ENCODE measurements at regions not wholly inside any gene's neighbourhood (a gene's known extent, or its start where the extent isn't known, plus 50 kb on each side); places are given as distances from the start of the nearest gene placed in this dataset.

DNA sequence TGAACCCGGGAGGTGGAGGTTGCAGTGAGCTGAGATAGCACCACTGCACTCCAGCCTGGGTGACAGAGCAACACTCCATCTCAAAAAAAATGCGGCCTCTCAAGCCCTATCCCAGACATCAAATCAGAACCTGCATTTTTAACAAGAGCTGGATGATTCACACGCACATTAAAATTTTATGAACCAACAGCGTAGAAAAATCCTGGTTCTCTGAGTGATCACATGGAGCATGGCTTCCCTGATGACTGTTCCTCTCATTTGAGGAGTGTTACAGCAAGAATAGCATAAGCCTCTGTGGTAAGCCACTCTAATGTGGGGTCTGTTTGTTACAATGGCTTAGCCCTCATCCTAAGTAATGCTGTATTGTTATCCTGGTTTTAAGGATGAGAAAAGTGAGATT, 163.6 kb downstream of the BRMS1L start:
- FAIRE-seq: no peak
- DNase-seq (ENCODE audit: low spot score): no peak

DNA sequence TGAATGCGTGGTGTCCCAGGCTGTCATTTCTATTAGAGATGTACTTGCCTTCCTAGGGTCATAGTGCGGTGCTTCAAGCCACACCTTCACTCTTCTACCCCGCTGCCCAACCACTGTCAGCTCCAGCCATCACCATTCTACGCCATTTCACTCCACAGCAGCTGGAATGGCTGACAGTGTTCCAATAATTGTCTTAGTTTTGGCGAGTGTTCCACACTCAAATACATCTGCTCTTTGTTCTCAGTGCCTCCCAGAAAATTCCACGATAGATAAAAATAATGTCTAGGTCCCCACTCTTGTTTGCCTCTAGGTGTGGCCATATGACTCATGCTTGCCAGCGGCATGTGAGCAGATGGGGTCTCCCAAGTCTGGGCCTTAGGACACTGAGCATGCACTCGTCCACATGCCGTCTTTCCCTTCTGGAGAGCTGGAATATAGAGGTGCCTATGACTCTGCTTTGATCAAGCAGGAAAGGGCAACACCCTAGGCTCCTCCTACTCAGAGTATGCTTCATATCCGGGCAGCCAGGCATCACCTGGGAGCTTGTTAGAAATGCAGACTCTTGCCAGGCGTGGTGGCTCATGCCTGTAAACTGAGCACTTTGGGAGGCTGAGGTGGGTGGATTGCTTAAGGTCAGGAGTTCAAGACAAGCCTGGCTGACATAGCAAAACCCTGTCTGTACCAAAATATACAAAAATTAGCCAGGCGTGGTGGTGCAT, 163.0 kb downstream of the BRMS1L start:
- DNase-seq (ENCODE audit: low spot score) (no peak), FAIRE-seq (no peak)

DNA sequence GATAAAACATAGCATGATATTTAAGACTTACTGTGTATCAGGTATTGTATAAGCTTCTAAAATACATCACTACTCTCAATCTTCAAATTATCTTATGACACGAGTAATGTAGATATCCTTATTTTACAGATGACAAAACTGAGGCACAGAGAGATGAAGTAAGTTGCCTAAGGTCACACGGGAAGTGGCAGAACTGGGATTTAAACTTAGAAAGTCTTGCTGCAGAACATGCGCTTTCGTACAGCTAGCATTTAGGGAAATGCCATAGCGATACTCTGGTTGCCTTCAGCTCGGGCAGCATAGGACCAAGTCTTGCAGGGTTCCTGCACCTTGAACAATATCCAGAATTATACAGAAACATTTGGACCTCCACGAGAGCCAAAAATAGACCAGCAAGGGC, 162.4 kb downstream of the BRMS1L start:
- FAIRE-seq (no peak), DNase-seq (ENCODE audit: low spot score) (no peak)

DNA sequence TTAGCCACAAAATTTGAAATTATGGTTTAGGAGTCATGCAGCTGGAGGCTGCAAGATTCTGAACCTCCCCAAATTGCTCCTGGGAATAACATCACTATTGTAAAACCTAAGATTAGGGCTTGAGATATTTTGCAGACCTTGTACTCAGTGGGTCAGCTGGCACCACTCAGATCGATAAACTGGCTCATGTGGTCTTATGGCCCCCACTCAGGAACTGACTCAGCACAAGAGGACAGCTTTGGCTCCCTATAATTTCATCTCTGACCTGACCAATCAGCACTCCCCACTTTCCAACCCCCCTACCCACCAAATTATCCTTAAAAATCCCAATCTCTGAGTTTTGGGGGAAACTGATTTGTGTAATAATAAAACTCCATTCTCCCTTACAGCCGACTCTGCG, 161.6 kb downstream of the BRMS1L start:
- no peak for FAIRE-seq

GRCh38 chr14:35986219-35986573, 160.1 kb downstream of the BRMS1L start:
- DNase-seq (ENCODE audit: low spot score): no peak
- no peak for FAIRE-seq

More for the DNA sequence above, 161.6 kb downstream of the BRMS1L start:
- DNase-seq (ENCODE audit: low spot score): no peak

- DNase-seq (ENCODE audit: low spot score): no peak
- no peak for FAIRE-seq
Measured at GRCh38 chr14:35985474-35986218, 159.5 kb downstream of the BRMS1L start.

GRCh38 chr14:35979531-35979930, 153.4 kb downstream of the BRMS1L start:
- FAIRE-seq (no peak), DNase-seq (ENCODE audit: low spot score) (no peak)

- no peak for FAIRE-seq
Measured at GRCh38 chr14:35978561-35978960, 152.4 kb downstream of the BRMS1L start.

GRCh38 chr14:35975814-35976213, 149.7 kb downstream of the BRMS1L start:
- FAIRE-seq (no peak), DNase-seq (ENCODE audit: low spot score) (no peak)

More at GRCh38 chr14:35978561-35978960, 152.4 kb downstream of the BRMS1L start:
- no peak for DNase-seq (ENCODE audit: low spot score)

GRCh38 chr14:35973770-35974169, 147.6 kb downstream of the BRMS1L start:
- DNase-seq (ENCODE audit: low spot score) (no peak), FAIRE-seq (no peak)

- FAIRE-seq (no peak), DNase-seq (ENCODE audit: low spot score) (no peak)
Measured at GRCh38 chr14:35971965-35972630, 146.0 kb downstream of the BRMS1L start.

DNA sequence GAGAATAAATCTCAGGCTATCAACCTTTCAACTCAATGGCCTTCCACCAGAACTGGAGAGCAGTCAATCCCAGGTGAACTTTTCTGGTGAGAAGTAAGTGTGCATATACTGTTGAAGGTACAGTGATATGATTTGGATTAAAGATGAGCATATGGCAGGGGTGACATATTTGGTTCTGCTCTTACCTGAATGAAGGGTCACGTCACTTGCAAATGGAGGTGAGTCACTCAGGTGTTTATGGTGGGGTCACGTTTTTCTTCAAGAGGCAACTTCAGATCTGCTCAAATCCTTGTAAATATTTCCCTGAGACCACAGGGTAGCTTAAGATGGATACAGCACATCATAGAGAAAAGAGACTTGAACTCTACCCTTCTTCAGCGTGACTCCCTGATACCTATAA, 143.2 kb downstream of the BRMS1L start:
- DNase-seq (ENCODE audit: low spot score): no peak
- no peak for FAIRE-seq

- FAIRE-seq (no peak), DNase-seq (ENCODE audit: low spot score) (no peak)
Measured at GRCh38 chr14:35965400-35965799, 139.3 kb downstream of the BRMS1L start.

GRCh38 chr14:35964697-35965286, 138.7 kb downstream of the BRMS1L start:
- DNase-seq (ENCODE audit: low spot score) (no peak), FAIRE-seq (no peak)

DNA sequence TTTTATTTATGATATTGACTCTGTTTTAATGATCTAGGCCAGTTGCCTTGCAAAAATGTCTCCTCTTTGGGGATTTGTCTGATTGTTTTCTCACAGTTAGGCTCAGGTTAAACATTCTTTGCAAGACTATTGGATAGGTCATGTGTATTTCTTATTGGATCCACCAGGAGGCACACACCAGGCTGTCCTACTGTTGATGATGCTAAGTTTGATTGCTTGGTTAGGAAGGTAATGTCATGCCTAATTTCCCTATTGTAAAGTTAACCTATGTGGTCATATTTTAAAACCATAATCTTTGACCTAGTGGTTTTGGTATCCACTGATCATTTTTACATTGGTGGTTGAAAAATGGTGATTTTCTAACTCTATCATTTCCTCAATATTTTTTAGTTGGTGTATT, 137.1 kb downstream of the BRMS1L start:
- no peak for DNase-seq (ENCODE audit: low spot score)
- no peak for FAIRE-seq

GRCh38 chr14:35961697-35962274, 135.6 kb downstream of the BRMS1L start:
- DNase-seq (ENCODE audit: low spot score): no peak

GRCh38 chr14:35959835-35960234, 133.7 kb downstream of the BRMS1L start:
- FAIRE-seq (no peak), DNase-seq (ENCODE audit: low spot score) (no peak)

More at GRCh38 chr14:35961697-35962274, 135.6 kb downstream of the BRMS1L start:
- no peak for FAIRE-seq

DNA sequence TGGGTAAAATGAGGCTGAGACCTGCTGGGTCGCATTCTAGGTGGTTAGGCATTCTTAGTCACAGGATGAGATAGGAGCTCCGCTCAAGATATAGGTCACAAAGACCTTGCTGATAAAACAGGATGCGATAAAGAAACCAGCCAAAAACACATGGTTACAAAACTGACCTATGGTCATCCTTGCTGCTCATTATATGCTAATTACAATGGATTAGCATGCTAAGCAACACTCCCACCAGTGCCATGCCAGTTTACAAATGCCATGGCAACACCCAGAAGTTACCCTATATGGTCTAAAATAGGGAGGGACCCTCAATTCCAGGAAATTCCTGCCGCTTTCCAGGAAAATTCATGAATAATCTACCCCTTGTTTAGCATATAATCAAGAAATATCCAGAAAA, 132.4 kb downstream of the BRMS1L start:
- no peak for DNase-seq (ENCODE audit: low spot score)
- FAIRE-seq: no peak

GRCh38 chr14:35956376-35957085, 130.4 kb downstream of the BRMS1L start:
- no peak for DNase-seq (ENCODE audit: low spot score)
- FAIRE-seq: no peak

- no peak for FAIRE-seq
- DNase-seq (ENCODE audit: low spot score): no peak
Measured at GRCh38 chr14:35952584-35952983, 126.4 kb downstream of the BRMS1L start.

GRCh38 chr14:35949920-35950513, 123.9 kb downstream of the BRMS1L start:
- FAIRE-seq: no peak
- no peak for DNase-seq (ENCODE audit: low spot score)
